Astrocyte (in vitro differentiated cells and primary cell): ENCODE measurements at regions not wholly inside any gene's neighbourhood (a gene's known extent, or its start where the extent isn't known, plus 50 kb on each side); places are given as distances from the start of the nearest gene placed in this dataset.

Source experiments
- DNase-seq: peaks from one replicate; pipeline ENCODE4 v3.0.0-alpha.2; 2010; ENCODE audit warnings: low read depth
- FAIRE-seq: peaks from 2 replicates; lab custom pipeline; 2011; peaks lifted over from hg19 to GRCh38; lab: Jason Lieb, UNC
- H2AFZ ChIP-seq: 2 replicates; pipeline ENCODE4 v1.6.0; 2012; ENCODE audit warnings: low read depth, low read length, inconsistent platforms
- H3K27ac ChIP-seq: 2 replicates; pipeline ENCODE4 v1.5.1; 2011; ENCODE audit warnings: low read depth, low read length, inconsistent platforms
- H3K27me3 ChIP-seq: 2 replicates; pipeline ENCODE4 v1.6.0; 2011; ENCODE audit warnings: low read length, inconsistent platforms; ENCODE audit not compliant: insufficient read depth
- H3K36me3 ChIP-seq: 2 replicates; pipeline ENCODE4 v1.5.1; 2011; ENCODE audit warnings: low read length, inconsistent platforms; ENCODE audit not compliant: insufficient read depth
- H3K4me1 ChIP-seq: 2 replicates; pipeline ENCODE4 v1.5.1; 2011; ENCODE audit warnings: low read length, inconsistent platforms; ENCODE audit not compliant: insufficient read depth
- H3K4me2 ChIP-seq: 2 replicates; pipeline ENCODE4 v1.6.0; 2012; ENCODE audit warnings: low read length, inconsistent platforms
- H3K4me3 ChIP-seq: 2 replicates; pipeline ENCODE4 v1.5.1; 2011; ENCODE audit warnings: low read depth, mild to moderate bottlenecking, low read length, inconsistent platforms; ENCODE audit not compliant: insufficient read depth
- H3K79me2 ChIP-seq: 2 replicates; pipeline ENCODE4 v1.6.0; 2012; ENCODE audit warnings: mild to moderate bottlenecking, low read length, inconsistent platforms; ENCODE audit not compliant: insufficient read depth
- H3K9ac ChIP-seq: 2 replicates; pipeline ENCODE4 v1.6.0; 2012; ENCODE audit warnings: mild to moderate bottlenecking, low read length, inconsistent platforms
- H3K9me3 ChIP-seq: 2 replicates; pipeline ENCODE4 v1.5.1; 2012; ENCODE audit warnings: low read depth, mild to moderate bottlenecking, low read length, inconsistent platforms; ENCODE audit not compliant: insufficient read depth
- H4K20me1 ChIP-seq: 2 replicates; pipeline ENCODE4 v1.6.0; 2012; ENCODE audit warnings: low read length, inconsistent platforms; ENCODE audit not compliant: insufficient read depth
- H3K27ac Mint-ChIP-seq: one replicate; pipeline ENCODE4 v1.8.0; 2021; ENCODE audit warnings: mild to moderate bottlenecking, mixed read lengths; ENCODE audit not compliant: unreplicated experiment
- H3K27me3 Mint-ChIP-seq: one replicate; pipeline ENCODE4 v1.8.0; 2021; ENCODE audit warnings: low read depth, mixed read lengths; ENCODE audit not compliant: unreplicated experiment
- H3K36me3 Mint-ChIP-seq: one replicate; pipeline ENCODE4 v1.8.0; 2021; ENCODE audit warnings: low read depth, mixed read lengths; ENCODE audit not compliant: unreplicated experiment
- H3K4me1 Mint-ChIP-seq: one replicate; pipeline ENCODE4 v1.8.0; 2021; ENCODE audit warnings: low read depth, mixed read lengths; ENCODE audit not compliant: unreplicated experiment
- H3K4me3 Mint-ChIP-seq: one replicate; pipeline ENCODE4 v1.8.0; 2021; ENCODE audit warnings: mild to moderate bottlenecking, moderate library complexity, mixed read lengths; ENCODE audit not compliant: unreplicated experiment
- H3K9me3 Mint-ChIP-seq: one replicate; pipeline ENCODE4 v1.8.0; 2021; ENCODE audit warnings: mild to moderate bottlenecking, mixed read lengths; ENCODE audit not compliant: unreplicated experiment
- EZH2 ChIP-seq: IDR thresholded peaks from 2 replicates; pipeline ENCODE4 v1.6.1; 2012; ENCODE audit warnings: mild to moderate bottlenecking, low read length, inconsistent platforms; ENCODE audit not compliant: insufficient read depth
- TF ChIP-seq, protein P1 (sequence below): IDR thresholded peaks from 2 replicates; pipeline ENCODE4 v1.5.1; 2011; ENCODE audit warnings: low read depth, mild to moderate bottlenecking, inconsistent platforms, low read length, moderate library complexity; ENCODE audit not compliant: insufficient read depth

DNA sequence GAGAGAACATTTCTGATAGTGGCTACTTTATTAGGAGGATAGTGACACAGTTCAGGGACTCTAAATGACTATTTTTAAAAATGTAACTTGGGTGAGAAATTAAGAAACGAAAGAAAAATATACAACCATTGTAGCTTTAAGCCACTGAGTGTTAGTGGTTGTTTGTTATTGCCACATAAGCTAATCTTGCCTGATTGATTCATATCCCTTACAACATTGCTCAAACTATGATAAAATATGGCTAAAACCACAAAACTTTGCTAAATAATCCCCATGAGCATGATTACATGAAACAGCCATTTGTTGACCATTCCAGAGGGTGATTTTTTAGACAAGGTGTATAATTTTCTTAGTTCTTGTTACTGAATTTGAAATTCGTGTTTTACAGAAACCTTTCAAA is 343.4 kb downstream of the SLITRK5 start:
- Histone ChIP-seq H3K4me1 (no peaks in the 10 kb centered on the region), H4K20me1 (no peaks in the 10 kb centered on the region), H3K79me2 (no peaks in the 10 kb centered on the region), H2AFZ (no peak overlapping the region), H3K36me3 (no peaks in the 10 kb centered on the region), H3K9ac (no peak overlapping the region), H3K4me3 (no peak overlapping the region), H3K9me3 (no peaks in the 10 kb centered on the region), H3K4me2 (no peak overlapping the region), H3K27ac (no peak overlapping the region), H3K27me3 (no peaks in the 10 kb centered on the region)
- H3K36me3 Mint-ChIP-seq = peaks cover 1% of the 10 kb centered on the region
- DNase-seq (no peak), FAIRE-seq (no peak)
- TF ChIP-seq, protein P1, sequence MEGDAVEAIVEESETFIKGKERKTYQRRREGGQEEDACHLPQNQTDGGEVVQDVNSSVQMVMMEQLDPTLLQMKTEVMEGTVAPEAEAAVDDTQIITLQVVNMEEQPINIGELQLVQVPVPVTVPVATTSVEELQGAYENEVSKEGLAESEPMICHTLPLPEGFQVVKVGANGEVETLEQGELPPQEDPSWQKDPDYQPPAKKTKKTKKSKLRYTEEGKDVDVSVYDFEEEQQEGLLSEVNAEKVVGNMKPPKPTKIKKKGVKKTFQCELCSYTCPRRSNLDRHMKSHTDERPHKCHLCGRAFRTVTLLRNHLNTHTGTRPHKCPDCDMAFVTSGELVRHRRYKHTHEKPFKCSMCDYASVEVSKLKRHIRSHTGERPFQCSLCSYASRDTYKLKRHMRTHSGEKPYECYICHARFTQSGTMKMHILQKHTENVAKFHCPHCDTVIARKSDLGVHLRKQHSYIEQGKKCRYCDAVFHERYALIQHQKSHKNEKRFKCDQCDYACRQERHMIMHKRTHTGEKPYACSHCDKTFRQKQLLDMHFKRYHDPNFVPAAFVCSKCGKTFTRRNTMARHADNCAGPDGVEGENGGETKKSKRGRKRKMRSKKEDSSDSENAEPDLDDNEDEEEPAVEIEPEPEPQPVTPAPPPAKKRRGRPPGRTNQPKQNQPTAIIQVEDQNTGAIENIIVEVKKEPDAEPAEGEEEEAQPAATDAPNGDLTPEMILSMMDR = no peak
- no peak for TF ChIP-seq EZH2
- no peak overlapping the region for H3K4me3 Mint-ChIP-seq
- H3K27me3 Mint-ChIP-seq = no peaks in the 10 kb centered on the region
- no peak overlapping the region for H3K27ac Mint-ChIP-seq
- H3K4me1 Mint-ChIP-seq = no peaks in the 10 kb centered on the region
- peaks cover 7% of the 10 kb centered on the region for H3K9me3 Mint-ChIP-seq

DNA sequence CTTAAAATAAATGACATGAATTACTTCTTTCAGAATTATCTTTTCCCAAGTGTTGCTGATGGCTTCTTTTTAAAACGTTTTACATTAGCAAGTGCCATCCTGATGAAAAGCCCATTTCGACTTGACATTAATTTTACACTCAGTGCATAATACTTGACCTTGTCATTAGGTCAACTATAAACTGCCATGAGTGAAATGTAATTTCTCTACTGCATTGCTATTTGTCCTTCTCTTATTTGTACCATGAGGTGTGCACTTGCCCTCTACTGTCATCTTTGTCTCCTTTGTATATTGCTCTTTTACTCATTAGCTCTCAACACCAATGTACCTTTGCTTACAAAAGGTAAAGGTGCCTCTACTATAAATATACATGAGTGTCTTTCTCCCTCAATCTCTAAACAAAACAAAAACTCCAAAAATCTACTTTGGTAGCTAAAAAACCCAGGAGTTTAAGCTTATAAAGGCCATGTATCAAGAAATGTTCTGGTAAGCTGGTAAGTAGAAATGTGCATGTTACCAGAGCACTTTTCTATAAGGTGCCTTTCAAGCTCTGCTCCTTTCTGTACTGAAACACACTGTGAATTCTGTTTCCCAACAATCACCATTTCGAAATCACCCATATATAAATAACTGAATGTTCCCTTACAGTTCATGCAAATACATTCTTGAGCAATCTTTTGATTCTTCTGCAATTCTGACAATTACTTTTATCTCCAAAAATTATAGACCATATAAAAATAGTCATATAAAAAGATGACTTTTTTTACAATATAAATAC is 351.4 kb downstream of the SLITRK5 start:
- H3K27ac ChIP-seq = no peak overlapping the region
- no peak overlapping the region for H2AFZ ChIP-seq
- Mint-ChIP-seq H3K9me3 (peaks cover 3% of the 10 kb centered on the region), H3K36me3 (peaks cover 1% of the 10 kb centered on the region), H3K4me1 (no peaks in the 10 kb centered on the region), H3K27ac (no peak overlapping the region), H3K4me3 (no peak overlapping the region), H3K27me3 (no peaks in the 10 kb centered on the region)
- H3K9ac ChIP-seq = no peak overlapping the region
- no peak for DNase-seq
- H4K20me1 ChIP-seq = no peaks in the 10 kb centered on the region
- H3K4me2 ChIP-seq = no peak overlapping the region
- FAIRE-seq = no peak
- TF ChIP-seq EZH2 = no peak
- TF ChIP-seq, protein P1 = no peak
- no peaks in the 10 kb centered on the region for H3K27me3 ChIP-seq
- no peaks in the 10 kb centered on the region for H3K4me1 ChIP-seq
- H3K9me3 ChIP-seq = no peaks in the 10 kb centered on the region
- H3K79me2 ChIP-seq = no peaks in the 10 kb centered on the region
- no peaks in the 10 kb centered on the region for H3K36me3 ChIP-seq
- no peak overlapping the region for H3K4me3 ChIP-seq

DNA sequence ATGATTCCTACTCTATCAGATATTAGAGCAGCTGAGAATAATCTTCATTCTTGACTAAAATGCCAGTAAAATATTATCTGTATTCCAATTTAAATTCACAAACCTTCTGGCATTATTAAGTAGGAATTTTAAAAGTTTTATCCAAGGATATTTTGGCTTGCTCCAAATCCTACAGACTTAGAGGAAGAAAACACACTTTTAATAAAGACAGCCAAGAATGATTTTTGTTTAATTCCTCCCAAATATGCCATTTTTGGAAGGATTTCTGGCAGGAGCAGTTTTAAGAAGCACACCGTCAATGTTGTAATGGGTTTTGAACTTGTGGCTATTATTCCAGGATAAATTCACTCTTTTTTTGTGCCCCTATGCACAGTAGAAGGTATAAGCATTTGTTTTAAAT is 355.1 kb downstream of the SLITRK5 start:
- Histone ChIP-seq H4K20me1 (no peaks in the 10 kb centered on the region), H2AFZ (no peak overlapping the region), H3K27ac (no peak overlapping the region), H3K4me2 (no peak overlapping the region), H3K36me3 (no peaks in the 10 kb centered on the region), H3K4me3 (no peak overlapping the region), H3K9me3 (no peaks in the 10 kb centered on the region), H3K27me3 (no peaks in the 10 kb centered on the region), H3K4me1 (no peaks in the 10 kb centered on the region), H3K9ac (no peak overlapping the region), H3K79me2 (no peaks in the 10 kb centered on the region)
- FAIRE-seq = no peak
- Mint-ChIP-seq H3K27ac (no peak overlapping the region), H3K27me3 (no peaks in the 10 kb centered on the region), H3K36me3 (no peaks in the 10 kb centered on the region), H3K4me1 (no peaks in the 10 kb centered on the region), H3K9me3 (no peaks in the 10 kb centered on the region), H3K4me3 (no peak overlapping the region)
- TF ChIP-seq, protein P1 = no peak
- no peak for TF ChIP-seq EZH2
- no peak for DNase-seq
